ENCODE measurements at regions not wholly inside any gene's neighbourhood (a gene's known extent, or its start where the extent isn't known, plus 50 kb on each side); places are given as distances from the start of the nearest gene placed in this dataset.

DNA sequence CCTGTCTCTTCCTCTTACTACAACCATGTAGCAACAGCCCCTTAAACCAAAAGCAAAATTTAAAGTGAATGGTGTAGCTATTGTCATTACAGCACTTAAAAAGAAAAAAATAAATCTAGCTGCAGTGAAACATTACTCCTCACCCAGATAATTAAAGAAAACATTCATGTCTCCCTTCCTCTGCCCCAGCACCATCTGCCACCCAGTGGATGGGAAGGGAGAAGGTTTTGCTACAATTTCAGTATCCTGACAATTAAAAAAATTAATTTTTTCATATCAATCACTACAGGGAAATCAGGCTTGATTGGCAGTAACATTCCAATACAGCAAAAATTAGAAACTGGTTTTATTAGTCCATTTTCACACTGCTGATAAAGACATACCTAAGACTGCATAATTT lies 147.4 kb upstream of the PUM3 start:
- Histone ChIP-seq H3K9me3 (ENCODE audit: insufficient read depth, low read depth) (no peaks in the 10 kb centered on the region), H3K36me3 (ENCODE audit: low read depth) (no peaks in the 10 kb centered on the region), H3K4me2 (no peak overlapping the region), H3K79me2 (ENCODE audit: low read depth) (no peaks in the 10 kb centered on the region), H3K4me1 (replicated peaks; ENCODE audit: insufficient read depth) (no peaks in the 10 kb centered on the region), H3K4me3 (no peak overlapping the region), H3K27me3 (ENCODE audit: insufficient read depth, low read depth) (peaks cover 3% of the 10 kb centered on the region; the same call in 1 of the 2 replicates), H3K27ac (no peak overlapping the region), H2AFZ (no peak overlapping the region), H3F3A (ENCODE audit: insufficient read depth, low read depth) (no peaks in the 10 kb centered on the region), H3K9me2 (ENCODE audit: insufficient read depth) (no peaks in the 10 kb centered on the region), H4K20me1 (ENCODE audit: insufficient read depth) (no peaks in the 10 kb centered on the region)
- BruUV-seq (replicated peaks) = no TSS peak
- TF ChIP-seq EZH2 (IDR thresholded peaks at IDR 0.05; ENCODE audit: low read depth) = no peak
- TF ChIP-seq, protein P1, sequence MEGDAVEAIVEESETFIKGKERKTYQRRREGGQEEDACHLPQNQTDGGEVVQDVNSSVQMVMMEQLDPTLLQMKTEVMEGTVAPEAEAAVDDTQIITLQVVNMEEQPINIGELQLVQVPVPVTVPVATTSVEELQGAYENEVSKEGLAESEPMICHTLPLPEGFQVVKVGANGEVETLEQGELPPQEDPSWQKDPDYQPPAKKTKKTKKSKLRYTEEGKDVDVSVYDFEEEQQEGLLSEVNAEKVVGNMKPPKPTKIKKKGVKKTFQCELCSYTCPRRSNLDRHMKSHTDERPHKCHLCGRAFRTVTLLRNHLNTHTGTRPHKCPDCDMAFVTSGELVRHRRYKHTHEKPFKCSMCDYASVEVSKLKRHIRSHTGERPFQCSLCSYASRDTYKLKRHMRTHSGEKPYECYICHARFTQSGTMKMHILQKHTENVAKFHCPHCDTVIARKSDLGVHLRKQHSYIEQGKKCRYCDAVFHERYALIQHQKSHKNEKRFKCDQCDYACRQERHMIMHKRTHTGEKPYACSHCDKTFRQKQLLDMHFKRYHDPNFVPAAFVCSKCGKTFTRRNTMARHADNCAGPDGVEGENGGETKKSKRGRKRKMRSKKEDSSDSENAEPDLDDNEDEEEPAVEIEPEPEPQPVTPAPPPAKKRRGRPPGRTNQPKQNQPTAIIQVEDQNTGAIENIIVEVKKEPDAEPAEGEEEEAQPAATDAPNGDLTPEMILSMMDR (conservative IDR thresholded peaks at IDR 0.05) = 0 out of 2 replicates have a peak, but pooled peaks have one; percentile 25
- intact Hi-C loops (cut with micrococcal nuclease; ENCODE audit: unreplicated experiment) = no loop called here
- no peak for DNase-seq
- CTCF ChIA-PET = no interaction called here
- POLR2A ChIA-PET (ENCODE audit: unreplicated experiment) = no interaction called here

DNA sequence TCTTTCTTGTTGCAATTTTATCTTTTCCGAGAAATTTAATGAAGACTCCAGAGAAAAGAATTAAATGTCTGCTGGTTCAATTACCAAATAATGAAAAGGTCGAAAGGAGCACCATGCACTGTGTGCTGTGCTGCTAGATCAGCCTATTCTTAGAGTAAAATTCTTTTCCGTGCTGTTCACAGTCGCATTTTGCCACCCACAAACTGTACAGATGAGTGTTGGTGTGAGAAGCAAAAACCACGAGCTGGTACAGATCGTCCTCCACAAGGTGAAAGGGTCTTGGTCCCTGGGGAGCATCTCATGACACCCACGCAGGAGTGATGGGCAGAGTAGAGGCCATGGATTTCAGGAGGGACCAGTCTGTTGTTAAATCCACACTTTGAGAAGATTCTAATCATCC lies 143.8 kb upstream of the PUM3 start:
- TF ChIP-seq, protein P1 (conservative IDR thresholded peaks at IDR 0.05) = no peak
- no peak for TF ChIP-seq EZH2 (IDR thresholded peaks at IDR 0.05; ENCODE audit: low read depth)
- intact Hi-C loops (cut with micrococcal nuclease; ENCODE audit: unreplicated experiment) = no loop called here

DNA sequence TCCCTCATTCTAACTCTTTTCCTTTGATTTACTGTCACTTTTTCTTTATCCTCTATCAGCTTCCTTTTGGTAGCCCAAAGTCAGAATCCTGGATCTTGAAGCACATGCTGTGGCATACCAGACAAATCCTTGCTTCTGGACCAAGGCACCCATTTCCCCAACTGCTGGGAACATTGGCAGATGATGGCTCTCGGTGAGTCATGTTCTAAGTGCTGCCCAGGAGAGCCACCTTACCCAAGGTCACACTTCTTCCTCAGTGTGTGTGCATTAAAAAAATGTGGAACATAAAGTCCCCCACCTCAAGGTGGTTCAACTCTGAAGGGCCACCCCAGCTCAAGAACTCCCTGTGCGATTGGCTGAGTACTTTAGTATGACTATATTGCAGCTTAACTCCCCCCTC lies 141.4 kb upstream of the PUM3 start:
- Histone ChIP-seq H3K4me3 (no peak overlapping the region), H3K9me2 (ENCODE audit: insufficient read depth) (no peaks in the 10 kb centered on the region), H2AFZ (no peak overlapping the region), H3K36me3 (ENCODE audit: low read depth) (no peaks in the 10 kb centered on the region), H3K27ac (no peak overlapping the region), H3K79me2 (ENCODE audit: low read depth) (no peaks in the 10 kb centered on the region), H3K27me3 (ENCODE audit: insufficient read depth, low read depth) (peaks cover 3% of the 10 kb centered on the region; the same call in 1 of the 2 replicates), H4K20me1 (ENCODE audit: insufficient read depth) (no peaks in the 10 kb centered on the region), H3K4me2 (no peak overlapping the region), H3K9me3 (ENCODE audit: insufficient read depth, low read depth) (no peaks in the 10 kb centered on the region), H3K4me1 (replicated peaks; ENCODE audit: insufficient read depth) (no peaks in the 10 kb centered on the region), H3F3A (ENCODE audit: insufficient read depth, low read depth) (no peaks in the 10 kb centered on the region)
- POLR2A ChIA-PET (ENCODE audit: unreplicated experiment) = no interaction called here
- no TSS peak for BruUV-seq (replicated peaks)
- no peak for DNase-seq
- TF ChIP-seq, protein P1 (conservative IDR thresholded peaks at IDR 0.05) = no peak
- TF ChIP-seq EZH2 (IDR thresholded peaks at IDR 0.05; ENCODE audit: low read depth) = no peak
- intact Hi-C loops (cut with micrococcal nuclease; ENCODE audit: unreplicated experiment) = no loop called here
- CTCF ChIA-PET = no interaction called here

More for the DNA sequence above, 143.8 kb upstream of the PUM3 start:
- Histone ChIP-seq H3K79me2 (ENCODE audit: low read depth) (no peaks in the 10 kb centered on the region), H3K27ac (no peak overlapping the region), H3K4me1 (replicated peaks; ENCODE audit: insufficient read depth) (no peaks in the 10 kb centered on the region), H3K27me3 (ENCODE audit: insufficient read depth, low read depth) (peaks cover 3% of the 10 kb centered on the region; the same call in 1 of the 2 replicates), H3K9me3 (ENCODE audit: insufficient read depth, low read depth) (no peaks in the 10 kb centered on the region), H3F3A (ENCODE audit: insufficient read depth, low read depth) (no peaks in the 10 kb centered on the region), H3K9me2 (ENCODE audit: insufficient read depth) (no peaks in the 10 kb centered on the region), H2AFZ (no peak overlapping the region), H4K20me1 (ENCODE audit: insufficient read depth) (no peaks in the 10 kb centered on the region), H3K36me3 (ENCODE audit: low read depth) (no peaks in the 10 kb centered on the region), H3K4me3 (no peak overlapping the region), H3K4me2 (no peak overlapping the region)
- POLR2A ChIA-PET (ENCODE audit: unreplicated experiment) = no interaction called here
- CTCF ChIA-PET = no interaction called here
- no peak for DNase-seq
- no TSS peak for BruUV-seq (replicated peaks)

Data from PC-9 (cell line).